ENCODE measurements at regions not wholly inside any gene's neighbourhood (a gene's known extent, or its start where the extent isn't known, plus 50 kb on each side); places are given as distances from the start of the nearest gene placed in this dataset.

DNA sequence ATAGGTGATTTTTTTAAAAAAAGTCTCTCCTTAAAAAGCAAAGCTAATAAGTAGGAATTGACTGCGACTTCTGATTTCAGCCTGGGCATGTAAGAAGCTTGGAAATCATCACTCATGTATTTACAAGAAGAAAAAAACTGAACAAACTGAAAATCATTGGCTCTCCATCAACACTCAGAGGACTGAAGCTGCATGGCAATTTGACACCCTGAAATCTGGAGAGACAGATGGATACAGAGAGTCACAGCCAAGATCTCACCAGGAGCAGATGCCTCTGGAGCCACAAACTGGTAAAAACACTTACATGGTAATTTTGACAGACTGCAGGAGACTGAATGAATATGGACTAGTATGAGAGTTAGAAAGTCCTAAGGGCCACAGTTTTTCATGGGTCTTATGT is 191.2 kb upstream of the TCF21 start:
- no peak overlapping the region for H4K91ac ChIP-seq (ENCODE audit: insufficient read depth, low read depth, low read length)
- no peaks in the 10 kb centered on the region for H3K36me3 ChIP-seq (ENCODE audit: control insufficient read depth, insufficient read depth, low read length)
- H4K20me1 ChIP-seq (ENCODE audit: insufficient read depth, low read length), result no peaks in the 10 kb centered on the region
- H3K4me1 ChIP-seq (ENCODE audit: control insufficient read depth, insufficient read depth, low read length), result peaks cover 4% of the 10 kb centered on the region
- ChIA-PET CTCF (interaction anchor here (0.5 kb wide), 1 partner anchor 1448 kb away, joined by 3 read pairs; no protein-coding TSS in a partner anchor), POLR2A (ENCODE audit: unreplicated experiment) (no interaction called here)
- H3K9ac ChIP-seq (ENCODE audit: low read depth, low read length), result no peak overlapping the region
- no peak overlapping the region for H2AK5ac ChIP-seq (ENCODE audit: low read depth, low read length)
- H4K8ac ChIP-seq (ENCODE audit: low read depth in 2 of 2, low read length in 2 of 2), result peak overlapping the region in 1 of 2 experiments; percentile 40; a peak in 1 of 4 replicates
- no peaks in the 10 kb centered on the region for H3K79me1 ChIP-seq (ENCODE audit: low read depth in 1 of 2, low read length in 2 of 2)
- H3K4me2 ChIP-seq (ENCODE audit: low read depth, low read length), result no peak overlapping the region
- H3K27ac ChIP-seq (ENCODE audit: insufficient read depth, low read length), result no peak overlapping the region
- H3K23ac ChIP-seq (ENCODE audit: low read depth, low read length), result no peak overlapping the region
- no peak overlapping the region for H3K4me3 ChIP-seq (ENCODE audit: insufficient read depth, low read depth, low read length)
- DNase-seq (peak; percentile 16), ATAC-seq (ENCODE audit: low read depth) (no peak)
- no peak overlapping the region for H3K56ac ChIP-seq (ENCODE audit: extremely low read depth, insufficient read depth, low read length)
- H3K9me3 ChIP-seq (ENCODE audit: control insufficient read depth, insufficient read depth, low read length), result no peaks in the 10 kb centered on the region
- H2BK20ac ChIP-seq (ENCODE audit: low read depth, low read length), result peak overlapping the region; percentile 5; the same call in 1 of the 2 replicates
- no peak overlapping the region; the same call in 2 of the 3 replicates for H2BK15ac ChIP-seq (ENCODE audit: low read depth, low read length)
- no peaks in the 10 kb centered on the region for H3K27me3 ChIP-seq (ENCODE audit: control insufficient read depth, insufficient read depth, low read length)
- H3K9me1 ChIP-seq (ENCODE audit: insufficient read depth, low read length), result peaks cover 4% of the 10 kb centered on the region; the same call in 1 of the 2 replicates
- in situ Hi-C loops (cut with MboI; ENCODE audit: low sequenced_read_pairs), result no loop called here
- no peak overlapping the region for H2AK9ac ChIP-seq (replicated peaks; ENCODE audit: low read depth, low read length, poor library complexity)
- H2BK120ac ChIP-seq (ENCODE audit: low read depth, low read length), result no peak overlapping the region; the same call in 1 of the 2 replicates
- no peak overlapping the region for H2AFZ ChIP-seq (replicated peaks; ENCODE audit: low read length, poor library complexity)
- intact Hi-C loops (cut with micrococcal nuclease), result no loop called here
- H3K14ac ChIP-seq (replicated peaks; ENCODE audit: low read depth, low read length), result no peak overlapping the region; the same call in 1 of the 2 replicates
- H3K18ac ChIP-seq (ENCODE audit: low read depth, low read length), result peak overlapping the region; percentile 9; the same call in 1 of the 2 replicates
- no peak overlapping the region; the same call in 1 of the 2 replicates for H3K4ac ChIP-seq (ENCODE audit: low read depth, low read length)
- BruUV-seq (replicated peaks), result no TSS peak
- H2BK5ac ChIP-seq (ENCODE audit: low read depth, low read length, poor library complexity, severe bottlenecking), result no peak overlapping the region
- dilution Hi-C loops (cut with HindIII; ENCODE audit: low sequenced_read_pairs, unreplicated experiment), result no loop called here
- TF ChIP-seq CEBPB (IDR thresholded peaks at IDR 0.05; ENCODE audit: low read depth, low read length) (no peak), RFX5 (IDR thresholded peaks at IDR 0.05; ENCODE audit: low read depth, low read length) (no peak), MAZ (IDR thresholded peaks at IDR 0.05; ENCODE audit: borderline replicate concordance, low read depth, low read length) (no peak), MAFK (IDR thresholded peaks at IDR 0.05; ENCODE audit: low read depth, low read length) (no peak), RCOR1 (IDR thresholded peaks at IDR 0.05; ENCODE audit: insufficient replicate concordance, low read length) (no peak), NFE2L2 (IDR thresholded peaks at IDR 0.05; ENCODE audit: low read depth, low read length) (no peak), POLR2A (IDR thresholded peaks at IDR 0.05; ENCODE audit: low read depth, low read length) (no peak)
- TF ChIP-seq, protein P1, sequence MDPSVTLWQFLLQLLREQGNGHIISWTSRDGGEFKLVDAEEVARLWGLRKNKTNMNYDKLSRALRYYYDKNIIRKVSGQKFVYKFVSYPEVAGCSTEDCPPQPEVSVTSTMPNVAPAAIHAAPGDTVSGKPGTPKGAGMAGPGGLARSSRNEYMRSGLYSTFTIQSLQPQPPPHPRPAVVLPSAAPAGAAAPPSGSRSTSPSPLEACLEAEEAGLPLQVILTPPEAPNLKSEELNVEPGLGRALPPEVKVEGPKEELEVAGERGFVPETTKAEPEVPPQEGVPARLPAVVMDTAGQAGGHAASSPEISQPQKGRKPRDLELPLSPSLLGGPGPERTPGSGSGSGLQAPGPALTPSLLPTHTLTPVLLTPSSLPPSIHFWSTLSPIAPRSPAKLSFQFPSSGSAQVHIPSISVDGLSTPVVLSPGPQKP (IDR thresholded peaks at IDR 0.05; ENCODE audit: borderline replicate concordance, low read depth, low read length), result no peak
- H4K5ac ChIP-seq (ENCODE audit: low read depth, low read length), result no peak overlapping the region
- WGBS, 2 experiments (ENCODE audit: extremely low coverage in 2 of 2, insufficient read length in 1 of 2), result no CpG with 5 or more reads among the region's 1 CpG

All from IMR-90 (cell line).